Astrocyte of the spinal cord (primary cell): ENCODE measurements at regions not wholly inside any gene's neighbourhood (a gene's known extent, or its start where the extent isn't known, plus 50 kb on each side); places are given as distances from the start of the nearest gene placed in this dataset.
A peak's percentile ranks its signal among the peaks of the same experiment; 100 is the strongest.

Source experiments
- DNase-seq: peaks from one replicate; pipeline ENCODE4 v3.0.0; 2011; ENCODE audit warnings: low read depth, low spot score
- H3K4me3 ChIP-seq: 2 replicates; pipeline ENCODE4 v1.5.1; 2011; ENCODE audit warnings: low read depth, mild to moderate bottlenecking, low read length, moderate library complexity
- in situ Hi-C: cut with HindIII; loops from 2 replicates; pipeline ENCODE4 v1.10.0; 2017; ENCODE audit warnings: low sequenced_read_pairs
- TF ChIP-seq, protein P1 (sequence below): IDR thresholded peaks from 2 replicates; pipeline ENCODE4 v1.5.1; 2012; ENCODE audit warnings: low read depth, mild to moderate bottlenecking, low read length, inconsistent platforms

DNA sequence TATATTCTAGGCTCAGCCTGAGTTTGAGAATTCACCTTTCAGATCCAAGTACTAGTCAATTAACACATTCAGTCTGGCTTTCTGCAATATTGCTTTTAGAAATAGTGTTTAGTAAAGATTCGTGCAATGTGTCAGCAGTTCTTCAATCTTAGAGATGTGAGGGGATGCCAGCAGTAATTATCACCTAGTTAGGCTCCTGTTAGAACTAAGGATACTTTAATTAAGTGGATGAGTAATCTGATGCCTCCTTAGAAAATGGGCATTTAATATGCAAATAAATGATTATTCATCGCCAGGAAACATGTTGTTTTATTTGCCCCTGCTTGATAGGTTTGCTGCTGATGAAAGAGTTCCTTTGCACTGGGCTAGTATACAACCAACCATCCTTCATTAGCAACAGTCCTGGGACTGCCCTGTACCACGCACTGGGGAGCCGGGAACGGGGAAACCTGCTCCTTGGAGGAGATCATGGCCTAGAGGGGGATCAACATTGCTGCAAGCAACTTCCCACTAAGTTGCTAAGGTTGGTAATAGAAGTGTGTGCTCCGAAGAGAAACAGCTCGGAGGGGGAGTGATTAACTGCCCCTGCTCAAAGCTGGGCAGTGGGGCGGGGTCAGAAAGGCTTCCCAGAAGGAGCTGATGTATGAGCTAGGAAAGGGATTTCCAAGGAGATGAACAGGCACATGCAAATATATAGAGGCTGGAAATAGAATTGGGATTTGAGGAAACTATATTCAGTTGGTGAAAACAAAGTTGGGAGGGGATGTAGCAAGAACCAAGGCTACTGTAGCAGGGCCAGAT is 231.8 kb downstream of the DRD1 start:
- no peak overlapping the region for H3K4me3 ChIP-seq
- no peak for DNase-seq
- TF ChIP-seq, protein P1, sequence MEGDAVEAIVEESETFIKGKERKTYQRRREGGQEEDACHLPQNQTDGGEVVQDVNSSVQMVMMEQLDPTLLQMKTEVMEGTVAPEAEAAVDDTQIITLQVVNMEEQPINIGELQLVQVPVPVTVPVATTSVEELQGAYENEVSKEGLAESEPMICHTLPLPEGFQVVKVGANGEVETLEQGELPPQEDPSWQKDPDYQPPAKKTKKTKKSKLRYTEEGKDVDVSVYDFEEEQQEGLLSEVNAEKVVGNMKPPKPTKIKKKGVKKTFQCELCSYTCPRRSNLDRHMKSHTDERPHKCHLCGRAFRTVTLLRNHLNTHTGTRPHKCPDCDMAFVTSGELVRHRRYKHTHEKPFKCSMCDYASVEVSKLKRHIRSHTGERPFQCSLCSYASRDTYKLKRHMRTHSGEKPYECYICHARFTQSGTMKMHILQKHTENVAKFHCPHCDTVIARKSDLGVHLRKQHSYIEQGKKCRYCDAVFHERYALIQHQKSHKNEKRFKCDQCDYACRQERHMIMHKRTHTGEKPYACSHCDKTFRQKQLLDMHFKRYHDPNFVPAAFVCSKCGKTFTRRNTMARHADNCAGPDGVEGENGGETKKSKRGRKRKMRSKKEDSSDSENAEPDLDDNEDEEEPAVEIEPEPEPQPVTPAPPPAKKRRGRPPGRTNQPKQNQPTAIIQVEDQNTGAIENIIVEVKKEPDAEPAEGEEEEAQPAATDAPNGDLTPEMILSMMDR, result no peak
- in situ Hi-C loops, result no loop called here

- in situ Hi-C loops, result no loop called here
- TF ChIP-seq, protein P1, result no peak
- DNase-seq, result no peak
- H3K4me3 ChIP-seq, result no peak overlapping the region
Observed at GRCh38 chr5:175207321-175208040, 236.5 kb downstream of the DRD1 start.

DNA sequence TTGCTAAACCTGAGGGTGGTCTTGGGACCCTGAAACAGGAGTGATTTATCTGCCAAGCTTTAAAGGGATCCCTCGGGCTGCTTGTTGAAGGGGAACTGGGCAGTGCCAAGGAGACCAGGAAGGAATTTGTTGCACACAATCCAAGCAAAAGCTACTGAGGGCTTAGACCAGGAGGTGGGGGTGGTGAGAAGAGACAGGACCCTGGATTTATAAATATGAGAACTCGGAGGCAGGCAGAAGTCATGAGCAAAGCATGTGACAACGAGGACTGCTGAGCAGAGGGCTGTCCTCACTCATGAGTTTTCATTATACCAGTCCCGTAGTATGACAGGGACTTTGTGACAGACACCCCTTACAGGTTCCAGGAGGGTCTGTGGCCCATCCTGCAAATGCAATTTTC is 237.3 kb downstream of the DRD1 start:
- in situ Hi-C loops, result no loop called here
- H3K4me3 ChIP-seq, result no peak overlapping the region
- TF ChIP-seq, protein P1, result no peak
- no peak for DNase-seq

- TF ChIP-seq, protein P1, result no peak
- in situ Hi-C loops, result no loop called here
- H3K4me3 ChIP-seq, result no peak overlapping the region
- DNase-seq, result peak; percentile 49
Observed at GRCh38 chr5:175202463-175203068, 241.4 kb downstream of the DRD1 start.

- TF ChIP-seq, protein P1, result no peak
- H3K4me3 ChIP-seq, result no peak overlapping the region
- in situ Hi-C loops, result no loop called here
- DNase-seq, result no peak
Observed at GRCh38 chr5:175201393-175201792, 242.6 kb downstream of the DRD1 start.

DNA sequence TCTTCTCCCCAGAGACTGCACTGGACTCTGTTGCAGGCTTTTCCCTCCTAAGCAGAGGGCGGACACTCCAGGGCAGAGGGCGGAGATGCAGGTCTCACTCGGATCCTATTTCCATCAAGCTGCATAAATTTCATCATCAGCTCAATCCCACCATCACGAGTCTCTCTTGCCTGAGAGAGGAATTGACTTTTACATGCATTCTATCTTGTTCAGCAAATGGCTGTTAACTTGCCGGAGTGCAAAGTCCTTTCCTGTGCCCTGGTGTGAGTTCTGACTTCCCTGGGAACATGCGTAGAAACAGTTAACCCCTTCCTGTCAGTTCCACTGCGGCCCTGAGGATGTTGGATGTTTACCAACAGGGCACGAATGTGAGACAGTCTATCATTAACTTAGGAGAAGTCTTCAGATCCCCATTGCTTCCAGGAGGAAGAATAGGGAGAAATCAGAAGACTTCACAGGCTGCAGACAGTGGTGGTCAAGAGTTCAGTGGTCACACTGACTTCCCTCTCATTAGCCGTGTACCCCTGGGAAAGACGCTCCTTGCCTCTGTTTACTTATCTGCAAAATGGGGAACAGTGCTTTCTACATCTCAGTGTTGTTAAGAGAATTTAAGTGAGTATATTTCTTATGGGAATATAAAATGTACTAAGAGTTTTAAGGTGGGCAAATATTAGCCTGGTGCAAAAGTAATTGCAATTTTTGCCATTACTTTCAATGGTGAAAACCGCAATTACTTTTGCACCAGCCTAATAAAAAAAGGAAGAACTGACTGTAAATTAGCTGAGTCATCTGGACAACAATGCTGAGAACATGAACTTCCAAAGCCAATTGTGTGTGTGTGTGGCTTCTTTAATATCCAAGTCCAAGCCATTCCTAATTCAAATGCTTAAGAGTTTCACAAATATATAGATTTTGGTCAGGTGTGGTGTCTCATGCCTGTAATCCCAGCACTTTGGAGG is 248.0 kb downstream of the DRD1 start:
- TF ChIP-seq, protein P1, result no peak
- no peak for DNase-seq
- in situ Hi-C loops, result no loop called here
- H3K4me3 ChIP-seq, result no peak overlapping the region
